ENCODE measurements at regions not wholly inside any gene's neighbourhood (a gene's known extent, or its start where the extent isn't known, plus 50 kb on each side); places are given as distances from the start of the nearest gene placed in this dataset.

DNA sequence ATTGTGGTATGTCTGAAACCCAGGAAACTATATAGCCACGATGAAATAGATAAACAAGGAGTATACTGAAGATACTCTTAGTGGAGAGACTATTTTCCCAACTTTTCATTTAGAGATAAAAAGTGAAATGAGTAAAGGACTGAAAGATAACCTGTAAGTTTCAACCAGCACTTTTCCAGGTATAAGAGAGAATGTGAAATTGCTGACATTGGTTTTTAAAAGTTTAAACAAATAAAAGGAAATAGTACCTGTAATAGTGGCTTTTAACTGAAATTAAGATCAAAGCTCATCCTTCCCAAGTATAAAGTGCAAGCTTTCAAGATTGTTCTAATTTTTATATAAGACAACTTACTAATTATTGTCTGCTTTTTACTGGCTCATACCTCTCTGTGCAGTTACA lies 130.2 kb upstream of the CCN2 start:
- CTCF ChIA-PET (ENCODE audit: partially characterized antibody) = no interaction called here
- WGBS, 2 experiments (ENCODE audit: extremely low coverage in 1 of 2, insufficient coverage in 1 of 2, insufficient read length in 1 of 2, insufficient replicate concordance in 2 of 2, low coverage in 1 of 2, low lambda C conversion rate in 2 of 2, missing lambda C conversion rate in 1 of 2) = 93% methylated on average over 1 of the region's 1 CpG; no CpG with 5 or more reads in 1 of the 2 experiments
- no peak overlapping the region for H2AFZ ChIP-seq (ENCODE audit: low read length)
- TF ChIP-seq HDAC2 (IDR thresholded peaks at IDR 0.05; ENCODE audit: borderline replicate concordance in 1 of 2, low read depth in 2 of 2, low read length in 2 of 2) = no peak
- TF ChIP-seq TCF12 (IDR thresholded peaks at IDR 0.05; ENCODE audit: low read depth, low read length) = no peak
- no peak for TF ChIP-seq ATF2 (IDR thresholded peaks at IDR 0.05; ENCODE audit: low read length)
- no peak for TF ChIP-seq NRF1 (IDR thresholded peaks at IDR 0.05; ENCODE audit: low read depth, low read length)
- no peak for TF ChIP-seq BCL11A (IDR thresholded peaks at IDR 0.05; ENCODE audit: low read depth in 2 of 2, low read length in 2 of 2)
- TF ChIP-seq CREB1 (IDR thresholded peaks at IDR 0.05) = no peak
- TF ChIP-seq CBX8 (IDR thresholded peaks at IDR 0.05; ENCODE audit: borderline replicate concordance, low read depth, low read length) = no peak
- no peak for TF ChIP-seq KDM5A (IDR thresholded peaks at IDR 0.05; ENCODE audit: low read length)
- no peak for TF ChIP-seq CHD1 (IDR thresholded peaks at IDR 0.05; ENCODE audit: low read depth, low read length)
- no peak for TF ChIP-seq GTF2F1 (IDR thresholded peaks at IDR 0.05; ENCODE audit: borderline replicate concordance, low read depth, low read length)
- no peak for TF ChIP-seq RBBP5 (IDR thresholded peaks at IDR 0.05; ENCODE audit: borderline replicate concordance, low read depth, low read length)
- no peak for TF ChIP-seq JUN (IDR thresholded peaks at IDR 0.05; ENCODE audit: low read depth, low read length)
- TF ChIP-seq CBX5 (IDR thresholded peaks at IDR 0.05; ENCODE audit: low read depth, low read length) = no peak
- TF ChIP-seq MAX (IDR thresholded peaks at IDR 0.05) = no peak

More for the DNA sequence above, 130.2 kb upstream of the CCN2 start:
- no peaks in the 10 kb centered on the region for H4K20me1 ChIP-seq (replicated peaks in 1 of 2; ENCODE audit: control insufficient read depth in 1 of 2, insufficient read depth in 2 of 2, low read length in 2 of 2)
- H3K14ac ChIP-seq (ENCODE audit: insufficient read length) = no peak overlapping the region
- H2BK120ac ChIP-seq (replicated peaks; ENCODE audit: low read depth, low read length) = no peak overlapping the region
- H2BK5ac ChIP-seq (ENCODE audit: low read depth, low read length) = no peak overlapping the region
- H3K4me3 ChIP-seq (ENCODE audit: extremely low read depth in 1 of 4, insufficient read depth in 2 of 4, low read depth in 3 of 4, low read length in 4 of 4) = no peak overlapping the region
- H2BK15ac ChIP-seq (ENCODE audit: low read length) = no peak overlapping the region
- POLR2A ChIA-PET (ENCODE audit: partially characterized antibody) = no interaction called here
- H3K9me3 ChIP-seq (ENCODE audit: insufficient read depth in 2 of 2, low read depth in 1 of 2, low read length in 1 of 2) = no peaks in the 10 kb centered on the region
- no peak overlapping the region for H4K8ac ChIP-seq (ENCODE audit: extremely low read depth, insufficient read depth, low read length)
- no peak overlapping the region for H3K4me2 ChIP-seq (ENCODE audit: insufficient read depth in 1 of 2, low read depth in 2 of 2, low read length in 2 of 2)
- no peaks in the 10 kb centered on the region for H3K27me3 ChIP-seq (replicated peaks in 1 of 4; ENCODE audit: control insufficient read depth in 3 of 4, extremely low read depth in 1 of 4, insufficient read depth in 3 of 4, low read length in 3 of 4)
- H3K27ac ChIP-seq (ENCODE audit: low read depth, low read length) = no peak overlapping the region
- DNase-seq (ENCODE audit: low read depth in 1 of 2, low spot score in 2 of 2) = no peak
- H2AK5ac ChIP-seq (ENCODE audit: low read depth, low read length) = no peak overlapping the region
- H3K4ac ChIP-seq (replicated peaks; ENCODE audit: insufficient read length, low read depth, low read length) = no peak overlapping the region
- no peaks in the 10 kb centered on the region; the same call in 1 of the 2 replicates for H3K23me2 ChIP-seq (ENCODE audit: low read depth, low read length)
- no peak for FAIRE-seq
- H2BK12ac ChIP-seq (ENCODE audit: low read depth, low read length) = no peak overlapping the region
- H3K23ac ChIP-seq (ENCODE audit: insufficient read length) = no peak overlapping the region
- H3K4me1 ChIP-seq (replicated peaks in 1 of 4; ENCODE audit: control insufficient read depth in 3 of 4, insufficient read depth in 4 of 4, low read length in 3 of 4) = no peaks in the 10 kb centered on the region; a peak in 1 of 7 replicates
- no peak overlapping the region for H3K9ac ChIP-seq (replicated peaks in 1 of 4; ENCODE audit: extremely low read depth in 1 of 4, low read depth in 3 of 4, low read length in 3 of 4)
- no peak overlapping the region for H3K56ac ChIP-seq (replicated peaks; ENCODE audit: insufficient read length, low read depth, low read length)
- no peak overlapping the region for H3K18ac ChIP-seq (ENCODE audit: extremely low read depth, low read length)
- H3K36me3 ChIP-seq (ENCODE audit: control insufficient read depth in 2 of 4, insufficient read depth in 4 of 4, low read length in 3 of 4) = no peaks in the 10 kb centered on the region
- H2BK20ac ChIP-seq (ENCODE audit: low read length) = no peak overlapping the region
- H4K91ac ChIP-seq (replicated peaks; ENCODE audit: insufficient read length, low read length) = no peak overlapping the region
- H3K79me1 ChIP-seq (ENCODE audit: low read depth, low read length) = no peaks in the 10 kb centered on the region
- H3K79me2 ChIP-seq (ENCODE audit: control insufficient read depth in 1 of 2, insufficient read depth in 2 of 2, low read length in 2 of 2) = no peaks in the 10 kb centered on the region
- H4K5ac ChIP-seq (ENCODE audit: insufficient read length, low read depth, low read length) = no peak overlapping the region

Measured in H1 (cell line).